ENCODE measurements at regions not wholly inside any gene's neighbourhood (a gene's known extent, or its start where the extent isn't known, plus 50 kb on each side); places are given as distances from the start of the nearest gene placed in this dataset.

DNA sequence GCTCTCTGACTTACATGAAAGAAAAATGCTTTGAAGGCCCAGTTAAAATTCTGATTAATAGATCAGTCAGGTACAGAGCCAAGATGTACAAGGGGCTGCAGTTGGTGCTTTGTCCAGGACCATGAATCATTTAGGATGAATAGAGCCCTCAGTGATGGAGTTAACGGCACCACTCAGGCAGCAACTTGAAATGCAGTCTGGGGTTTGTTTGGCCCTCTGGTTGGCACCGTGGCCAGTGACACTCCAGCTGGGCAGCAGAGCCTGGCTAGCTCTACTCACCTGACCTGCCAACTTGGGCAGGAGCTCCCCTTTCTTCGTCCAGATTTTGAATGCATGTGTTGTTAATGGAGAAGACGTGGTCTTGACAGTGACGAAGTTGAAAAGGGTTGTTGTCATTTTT is 493.0 kb upstream of the ACVR2A start:
- Histone ChIP-seq H3K36me3 (ENCODE audit: insufficient read depth, low read length) (no peaks in the 10 kb centered on the region), H3K4me3 (ENCODE audit: low read length) (no peak overlapping the region), H3K27me3 (ENCODE audit: control insufficient read depth, insufficient read depth, low read length) (no peaks in the 10 kb centered on the region), H3K4me2 (ENCODE audit: low read length) (no peak overlapping the region), H3K9me3 (replicated peaks; ENCODE audit: low read length) (no peaks in the 10 kb centered on the region), H3K9ac (ENCODE audit: low read depth, low read length) (no peak overlapping the region), H3K4me1 (ENCODE audit: control insufficient read depth, insufficient read depth, low read length) (no peaks in the 10 kb centered on the region)

DNA sequence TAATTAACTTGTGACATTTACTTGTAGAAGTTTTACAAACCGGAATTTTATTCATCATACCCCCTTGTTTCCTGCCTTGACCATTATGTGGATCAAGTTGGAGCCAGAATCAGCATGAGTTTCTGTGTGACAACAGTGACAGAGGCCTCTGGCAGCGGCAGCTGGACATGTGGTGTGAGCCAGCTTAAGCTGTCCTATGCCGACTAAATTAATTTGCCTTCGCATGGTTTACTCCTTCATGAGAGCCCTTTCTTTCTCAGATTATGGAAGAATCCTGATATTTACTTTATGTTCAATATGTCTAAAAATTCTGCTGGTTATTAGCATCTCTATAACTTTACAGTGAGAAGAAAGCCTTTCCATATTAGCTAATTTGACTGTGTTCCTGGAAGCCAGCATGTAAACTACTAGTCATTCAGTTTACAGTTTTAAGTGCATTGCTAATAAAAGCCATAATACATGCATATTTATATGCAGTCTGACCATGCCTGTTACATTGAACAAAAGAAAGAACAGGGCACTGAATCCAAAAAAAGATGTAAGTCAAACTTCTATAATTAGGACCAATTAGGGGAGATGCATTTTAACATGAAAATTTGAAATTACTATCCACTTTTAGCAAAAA is 495.8 kb upstream of the ACVR2A start:
- Histone ChIP-seq H3K36me3 (ENCODE audit: insufficient read depth, low read length) (no peaks in the 10 kb centered on the region), H3K9ac (ENCODE audit: low read depth, low read length) (no peak overlapping the region), H3K4me1 (ENCODE audit: control insufficient read depth, insufficient read depth, low read length) (no peaks in the 10 kb centered on the region), H3K4me3 (ENCODE audit: low read length) (no peak overlapping the region), H3K4me2 (ENCODE audit: low read length) (no peak overlapping the region), H3K27me3 (ENCODE audit: control insufficient read depth, insufficient read depth, low read length) (no peaks in the 10 kb centered on the region), H3K9me3 (replicated peaks; ENCODE audit: low read length) (no peaks in the 10 kb centered on the region)

DNA sequence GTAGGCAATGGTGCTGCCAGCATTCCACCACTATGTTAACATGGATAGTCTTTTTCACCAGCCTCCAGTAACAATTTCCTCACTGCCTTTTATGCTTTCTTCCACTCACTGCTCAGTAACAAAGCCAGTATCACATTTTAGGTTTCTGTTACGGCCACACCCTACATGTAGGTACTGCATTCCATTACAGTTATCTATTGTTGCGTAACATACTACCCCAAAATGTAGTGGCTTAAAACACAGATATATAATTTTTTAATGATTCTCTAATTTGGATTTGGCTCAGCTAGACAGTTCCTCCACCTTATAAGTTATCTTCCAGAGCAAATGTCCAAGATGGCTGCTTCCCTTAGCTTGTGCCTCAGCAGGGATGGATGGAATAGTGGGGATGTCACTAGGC is 498.7 kb upstream of the ACVR2A start:
- Histone ChIP-seq H3K9me3 (replicated peaks; ENCODE audit: low read length) (no peaks in the 10 kb centered on the region), H3K36me3 (ENCODE audit: insufficient read depth, low read length) (no peaks in the 10 kb centered on the region), H3K4me3 (ENCODE audit: low read length) (no peak overlapping the region), H3K4me2 (ENCODE audit: low read length) (no peak overlapping the region), H3K4me1 (ENCODE audit: control insufficient read depth, insufficient read depth, low read length) (no peaks in the 10 kb centered on the region), H3K27me3 (ENCODE audit: control insufficient read depth, insufficient read depth, low read length) (no peaks in the 10 kb centered on the region), H3K9ac (ENCODE audit: low read depth, low read length) (no peak overlapping the region)

DNA sequence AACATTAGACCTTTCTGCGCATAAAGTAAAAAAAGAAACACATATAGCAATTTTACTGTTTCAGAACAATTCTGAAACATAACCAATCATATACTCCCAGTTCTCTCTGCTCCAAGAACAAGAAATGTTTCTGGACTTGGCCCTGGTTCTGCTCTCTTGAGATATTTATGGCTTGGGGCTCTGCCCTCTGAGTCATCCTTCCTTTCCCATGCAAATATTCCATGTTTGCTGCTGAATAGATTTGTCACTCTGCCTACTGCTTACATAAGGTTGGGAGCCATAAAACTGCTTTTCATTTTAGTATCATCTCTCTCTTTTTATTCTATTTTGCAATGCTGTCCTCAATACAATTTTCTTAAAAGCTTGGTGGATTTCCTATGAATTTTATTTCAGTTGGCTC is 499.6 kb upstream of the ACVR2A start:
- Histone ChIP-seq H3K4me1 (ENCODE audit: control insufficient read depth, insufficient read depth, low read length) (no peaks in the 10 kb centered on the region), H3K4me2 (ENCODE audit: low read length) (no peak overlapping the region), H3K9ac (ENCODE audit: low read depth, low read length) (no peak overlapping the region), H3K36me3 (ENCODE audit: insufficient read depth, low read length) (no peaks in the 10 kb centered on the region), H3K4me3 (ENCODE audit: low read length) (no peak overlapping the region), H3K9me3 (replicated peaks; ENCODE audit: low read length) (no peaks in the 10 kb centered on the region), H3K27me3 (ENCODE audit: control insufficient read depth, insufficient read depth, low read length) (no peaks in the 10 kb centered on the region)

DNA sequence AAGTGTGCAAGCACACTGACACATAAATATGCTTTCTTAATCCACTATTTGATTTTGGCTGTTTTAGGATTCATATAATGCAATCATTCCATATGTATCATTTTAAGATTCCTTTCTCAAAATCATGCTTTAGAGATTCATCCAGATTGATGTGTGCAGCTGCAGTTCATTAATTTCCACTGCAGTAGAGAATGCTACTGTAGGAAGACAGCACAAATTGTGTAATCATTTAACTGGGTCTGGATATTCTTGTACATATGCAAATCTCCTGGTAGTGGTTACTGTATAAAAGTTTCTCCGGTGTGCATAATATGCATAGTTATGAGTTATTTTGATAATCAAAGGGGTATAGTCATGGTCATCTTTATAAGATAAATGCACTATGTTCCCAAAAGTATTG is 502.5 kb upstream of the ACVR2A start:
- H3K9me3 ChIP-seq (replicated peaks; ENCODE audit: low read length) = no peaks in the 10 kb centered on the region
- no peaks in the 10 kb centered on the region for H3K36me3 ChIP-seq (ENCODE audit: insufficient read depth, low read length)
- no peak overlapping the region for H3K4me3 ChIP-seq (ENCODE audit: low read length)
- H3K9ac ChIP-seq (ENCODE audit: low read depth, low read length) = no peak overlapping the region
- H3K4me2 ChIP-seq (ENCODE audit: low read length) = no peak overlapping the region
- H3K27me3 ChIP-seq (ENCODE audit: control insufficient read depth, insufficient read depth, low read length) = no peaks in the 10 kb centered on the region
- H3K4me1 ChIP-seq (ENCODE audit: control insufficient read depth, insufficient read depth, low read length) = no peaks in the 10 kb centered on the region

DNA sequence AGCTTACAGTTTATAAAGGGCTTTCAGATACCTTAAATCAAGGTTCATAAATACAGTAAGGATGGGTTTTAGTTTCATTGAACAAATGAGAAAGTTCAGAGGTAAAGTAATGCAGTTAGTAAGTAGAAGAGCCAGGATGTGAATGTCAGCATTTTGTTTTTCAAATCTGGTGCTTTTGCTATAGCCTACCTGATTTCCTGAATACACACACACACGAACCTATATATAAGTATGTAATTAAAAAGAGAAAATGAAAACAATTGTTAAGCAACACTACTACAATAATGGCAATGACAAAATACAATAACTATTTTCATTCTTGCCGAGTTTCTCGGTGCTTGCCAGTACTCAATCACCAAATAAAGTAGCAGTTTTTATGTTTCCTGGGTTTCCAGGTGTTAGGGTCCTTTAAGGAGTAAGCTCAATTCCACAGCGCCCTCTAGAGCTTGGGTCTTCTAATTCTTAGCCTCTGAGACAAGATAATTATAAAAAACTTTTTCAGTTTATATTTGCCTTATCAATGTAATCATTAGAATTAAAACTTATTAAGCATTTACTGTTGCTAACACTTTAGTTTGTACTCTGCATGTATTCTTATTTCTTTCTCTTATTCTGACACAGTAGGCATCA is 512.9 kb upstream of the ACVR2A start:
- no peaks in the 10 kb centered on the region for H3K9me3 ChIP-seq (replicated peaks; ENCODE audit: low read length)
- H3K4me1 ChIP-seq (ENCODE audit: control insufficient read depth, insufficient read depth, low read length) = peaks cover 4% of the 10 kb centered on the region
- no peak overlapping the region for H3K4me2 ChIP-seq (ENCODE audit: low read length)
- no peaks in the 10 kb centered on the region for H3K27me3 ChIP-seq (ENCODE audit: control insufficient read depth, insufficient read depth, low read length)
- H3K36me3 ChIP-seq (ENCODE audit: insufficient read depth, low read length) = no peaks in the 10 kb centered on the region
- H3K9ac ChIP-seq (ENCODE audit: low read depth, low read length) = no peak overlapping the region
- H3K4me3 ChIP-seq (ENCODE audit: low read length) = no peak overlapping the region

DNA sequence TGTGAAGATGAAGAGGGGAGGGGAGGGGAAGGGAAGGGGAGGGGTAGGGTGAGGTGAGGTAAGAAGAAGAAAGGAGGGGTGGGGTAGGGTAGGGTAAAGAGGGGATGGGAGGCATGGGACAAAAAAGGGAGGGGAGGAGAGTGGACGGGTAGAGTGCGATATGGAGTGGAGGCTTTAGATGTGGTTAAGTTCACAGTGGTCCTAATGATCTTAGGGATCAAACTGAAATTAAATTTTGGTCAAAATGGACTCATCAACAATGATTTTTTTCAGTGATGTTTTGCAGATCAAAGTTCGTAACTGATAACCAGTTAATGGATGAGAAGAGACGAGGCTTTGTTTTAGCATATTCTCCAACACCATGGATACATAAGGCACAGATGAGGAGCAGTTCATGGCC is 513.9 kb upstream of the ACVR2A start:
- H3K4me3 ChIP-seq (ENCODE audit: low read length) = no peak overlapping the region
- no peaks in the 10 kb centered on the region for H3K9me3 ChIP-seq (replicated peaks; ENCODE audit: low read length)
- no peaks in the 10 kb centered on the region for H3K36me3 ChIP-seq (ENCODE audit: insufficient read depth, low read length)
- peaks cover 4% of the 10 kb centered on the region for H3K4me1 ChIP-seq (ENCODE audit: control insufficient read depth, insufficient read depth, low read length)
- no peak overlapping the region for H3K4me2 ChIP-seq (ENCODE audit: low read length)
- no peaks in the 10 kb centered on the region for H3K27me3 ChIP-seq (ENCODE audit: control insufficient read depth, insufficient read depth, low read length)
- H3K9ac ChIP-seq (ENCODE audit: low read depth, low read length) = no peak overlapping the region

DNA sequence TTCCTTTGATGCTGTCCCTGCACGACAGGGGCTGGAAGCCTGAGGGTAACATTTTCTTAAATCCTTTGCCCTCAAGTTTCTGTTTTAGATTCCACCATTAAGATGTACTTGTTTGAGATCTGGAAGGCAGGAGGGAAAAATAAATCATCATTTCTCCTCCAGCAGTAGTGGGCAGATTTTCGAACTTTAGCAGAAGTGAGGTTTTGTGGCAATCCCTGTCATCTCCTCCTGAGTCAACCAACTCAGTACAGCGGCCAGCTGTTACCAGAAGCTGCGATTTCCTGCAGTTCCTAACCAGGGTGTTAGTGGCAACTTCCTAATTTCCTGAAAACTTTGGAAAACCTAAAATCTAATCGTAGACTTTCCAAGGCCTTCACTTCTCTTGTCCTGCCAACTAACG is 517.2 kb upstream of the ACVR2A start:
- Histone ChIP-seq H3K9ac (ENCODE audit: low read depth, low read length) (no peak overlapping the region), H3K4me2 (ENCODE audit: low read length) (peak overlapping the region; percentile 59), H3K4me3 (ENCODE audit: low read length) (no peak overlapping the region)

DNA sequence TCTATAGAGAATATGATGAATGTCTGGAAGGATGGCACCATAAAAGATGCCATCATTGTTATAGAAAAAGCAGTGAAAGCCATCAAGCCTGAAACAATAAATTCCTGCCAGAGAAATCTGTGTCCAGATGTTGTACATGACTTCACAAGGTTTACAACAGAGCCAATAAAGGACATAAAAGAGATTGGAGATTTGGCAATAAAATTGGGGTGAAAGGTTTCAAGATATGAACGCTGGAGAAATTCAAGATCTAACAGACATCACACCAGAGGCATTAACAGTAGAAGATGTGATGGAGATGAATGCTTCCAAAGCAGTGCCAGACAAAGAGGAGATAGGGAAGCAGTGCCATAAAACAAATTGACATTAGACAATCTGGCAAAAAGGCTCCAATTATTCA is 518.8 kb upstream of the ACVR2A start:
- Histone ChIP-seq H3K9me3 (replicated peaks; ENCODE audit: low read length) (no peaks in the 10 kb centered on the region), H3K27me3 (ENCODE audit: control insufficient read depth, insufficient read depth, low read length) (no peaks in the 10 kb centered on the region), H3K4me3 (ENCODE audit: low read length) (no peak overlapping the region), H3K9ac (ENCODE audit: low read depth, low read length) (no peak overlapping the region), H3K4me2 (ENCODE audit: low read length) (no peak overlapping the region), H3K4me1 (ENCODE audit: control insufficient read depth, insufficient read depth, low read length) (peaks cover 4% of the 10 kb centered on the region), H3K36me3 (ENCODE audit: insufficient read depth, low read length) (no peaks in the 10 kb centered on the region)

More for the DNA sequence above, 517.2 kb upstream of the ACVR2A start:
- no peaks in the 10 kb centered on the region for H3K27me3 ChIP-seq (ENCODE audit: control insufficient read depth, insufficient read depth, low read length)
- peaks cover 4% of the 10 kb centered on the region for H3K4me1 ChIP-seq (ENCODE audit: control insufficient read depth, insufficient read depth, low read length)
- H3K9me3 ChIP-seq (replicated peaks; ENCODE audit: low read length) = no peaks in the 10 kb centered on the region
- no peaks in the 10 kb centered on the region for H3K36me3 ChIP-seq (ENCODE audit: insufficient read depth, low read length)

DNA sequence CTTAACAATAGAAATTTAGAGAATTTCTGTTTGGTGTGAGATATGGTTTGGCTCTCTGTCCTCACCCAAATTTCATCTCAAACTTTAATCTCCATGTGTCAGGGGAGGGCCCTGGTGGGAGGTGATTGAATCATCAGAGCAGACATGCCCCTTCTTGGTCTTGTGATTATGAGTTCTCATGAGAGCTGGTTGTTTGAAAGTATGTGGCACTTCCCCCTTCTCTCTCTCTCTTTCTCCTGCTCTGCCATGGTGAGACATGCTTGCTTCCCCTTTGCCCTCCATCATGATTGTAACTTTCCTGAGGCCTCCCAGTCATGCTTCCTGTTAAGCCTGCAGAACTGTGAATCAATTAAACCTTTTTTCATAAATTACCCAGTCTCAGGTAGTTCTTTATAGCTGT is 524.7 kb upstream of the ACVR2A start:
- H3K9me3 ChIP-seq (replicated peaks; ENCODE audit: low read length) = no peaks in the 10 kb centered on the region
- H3K27me3 ChIP-seq (ENCODE audit: control insufficient read depth, insufficient read depth, low read length) = no peaks in the 10 kb centered on the region
- no peaks in the 10 kb centered on the region for H3K36me3 ChIP-seq (ENCODE audit: insufficient read depth, low read length)
- no peak overlapping the region for H3K4me3 ChIP-seq (ENCODE audit: low read length)
- H3K9ac ChIP-seq (ENCODE audit: low read depth, low read length) = no peak overlapping the region
- H3K4me2 ChIP-seq (ENCODE audit: low read length) = no peak overlapping the region
- H3K4me1 ChIP-seq (ENCODE audit: control insufficient read depth, insufficient read depth, low read length) = no peaks in the 10 kb centered on the region

DNA sequence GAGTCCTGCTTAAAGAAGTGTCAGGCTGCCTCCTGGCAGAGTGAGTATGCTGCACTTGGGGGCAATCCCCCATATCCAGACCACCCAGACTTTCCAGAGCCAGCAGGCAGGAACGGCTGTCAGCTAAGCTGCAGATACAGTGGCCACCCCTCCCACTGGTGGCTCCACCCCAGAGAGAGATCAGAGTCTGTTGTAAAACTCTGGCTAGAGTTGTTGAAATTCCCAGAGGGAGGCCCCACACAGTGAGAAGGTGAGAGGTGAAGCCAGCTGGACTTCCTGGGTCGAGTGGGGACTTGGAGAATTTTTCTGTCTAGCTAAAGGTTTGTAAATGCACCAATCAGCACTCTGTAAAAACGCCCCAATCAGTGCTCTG is 533.8 kb upstream of the ACVR2A start:
- Histone ChIP-seq H3K4me1 (ENCODE audit: control insufficient read depth, insufficient read depth, low read length) (no peaks in the 10 kb centered on the region), H3K4me3 (ENCODE audit: low read length) (no peak overlapping the region), H3K9me3 (replicated peaks; ENCODE audit: low read length) (no peaks in the 10 kb centered on the region), H3K36me3 (ENCODE audit: insufficient read depth, low read length) (no peaks in the 10 kb centered on the region), H3K27me3 (ENCODE audit: control insufficient read depth, insufficient read depth, low read length) (no peaks in the 10 kb centered on the region), H3K9ac (ENCODE audit: low read depth, low read length) (no peak overlapping the region), H3K4me2 (ENCODE audit: low read length) (no peak overlapping the region)

DNA sequence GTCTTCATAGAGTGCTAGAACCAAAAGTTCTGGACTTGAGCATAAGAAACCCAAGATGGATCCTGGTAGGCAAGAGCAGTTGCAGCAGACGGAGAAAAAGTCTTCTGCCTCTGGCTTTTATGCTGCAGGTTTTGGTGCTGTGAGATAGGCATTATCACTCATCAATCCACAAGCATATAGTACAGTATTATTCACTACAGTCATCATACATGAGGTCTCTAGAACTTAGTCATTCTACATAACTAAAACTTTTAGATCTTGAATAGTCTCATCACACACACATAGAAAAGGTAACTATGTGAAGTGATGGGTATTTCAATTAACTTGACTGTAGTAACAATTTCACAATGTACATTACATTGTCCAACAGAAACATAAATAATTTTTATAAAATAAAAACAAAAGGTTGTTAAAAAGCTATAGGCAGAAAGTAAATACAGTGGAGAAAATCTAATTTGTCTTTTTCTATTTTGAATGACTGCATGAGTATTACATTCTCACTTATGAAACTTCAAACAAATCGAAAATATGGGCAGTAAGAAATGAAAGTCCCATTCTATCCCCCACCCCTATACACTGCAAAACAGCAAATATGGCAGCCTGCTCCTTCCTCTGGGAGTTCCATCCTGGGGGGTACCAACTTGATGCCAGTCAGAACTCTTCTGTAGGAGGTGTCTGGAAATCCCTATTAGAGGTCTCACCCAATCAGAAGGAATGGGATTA is 534.3 kb upstream of the ACVR2A start:
- Histone ChIP-seq H3K4me3 (ENCODE audit: low read length) (no peak overlapping the region), H3K9me3 (replicated peaks; ENCODE audit: low read length) (no peaks in the 10 kb centered on the region), H3K9ac (ENCODE audit: low read depth, low read length) (no peak overlapping the region), H3K27me3 (ENCODE audit: control insufficient read depth, insufficient read depth, low read length) (no peaks in the 10 kb centered on the region), H3K4me2 (ENCODE audit: low read length) (no peak overlapping the region), H3K36me3 (ENCODE audit: insufficient read depth, low read length) (no peaks in the 10 kb centered on the region), H3K4me1 (ENCODE audit: control insufficient read depth, insufficient read depth, low read length) (no peaks in the 10 kb centered on the region)

Data from skeletal muscle satellite cell (primary cell).